NCI-H2196 treated with DMSO at 0.1 percent for 48 hours (cell line): ENCODE measurements at regions not wholly inside any gene's neighbourhood (a gene's known extent, or its start where the extent isn't known, plus 50 kb on each side); places are given as distances from the start of the nearest gene placed in this dataset.
"Not testable (repeated sequence)": the region's sequence is repeated elsewhere in the genome, so short reads cannot be mapped to it uniquely, and the experiment has no call there.

ENCODE experiments used
- DNase-seq: peaks from one replicate; lab custom pipeline; 2025; ENCODE audit not compliant: unreplicated experiment; lab: John Stamatoyannopoulos, UW

- no peak for DNase-seq
Observed at GRCh38 chr10:64374346-64374745, 853.1 kb downstream of the REEP3 start.

- DNase-seq: no peak
Observed at GRCh38 chr10:64376167-64376566, 855.0 kb downstream of the REEP3 start.

GRCh38 chr10:64379898-64380297, 858.7 kb downstream of the REEP3 start:
- no peak for DNase-seq

- DNase-seq: no peak
Observed at GRCh38 chr10:64385355-64385754, 864.2 kb downstream of the REEP3 start.

GRCh38 chr10:64394744-64395143, 873.5 kb downstream of the REEP3 start:
- no peak for DNase-seq

- no peak for DNase-seq
Observed at GRCh38 chr10:64396105-64396708, 875.0 kb downstream of the REEP3 start.

- no peak for DNase-seq
Observed at GRCh38 chr10:64397125-64397524, 875.9 kb downstream of the REEP3 start.

- DNase-seq: no peak
Observed at GRCh38 chr10:64408391-64409183, 887.4 kb downstream of the REEP3 start.

GRCh38 chr10:64409349-64409748, 888.1 kb downstream of the REEP3 start:
- no peak for DNase-seq

GRCh38 chr10:64416011-64416410, 894.8 kb downstream of the REEP3 start:
- DNase-seq: no peak

GRCh38 chr10:64419461-64419860, 898.3 kb downstream of the REEP3 start:
- no peak for DNase-seq

GRCh38 chr10:64426745-64427144, 905.5 kb downstream of the REEP3 start:
- no peak for DNase-seq

- no peak for DNase-seq
Observed at GRCh38 chr10:64430690-64431323, 909.6 kb downstream of the REEP3 start.

GRCh38 chr10:64441872-64442271, 920.7 kb downstream of the REEP3 start:
- not testable (repeated sequence) for DNase-seq

GRCh38 chr10:64444163-64444562, 923.0 kb downstream of the REEP3 start:
- no peak for DNase-seq

GRCh38 chr10:64444564-64444963, 923.4 kb downstream of the REEP3 start:
- no peak for DNase-seq

- no peak for DNase-seq
Observed at GRCh38 chr10:64449603-64450002, 928.4 kb downstream of the REEP3 start.

- no peak for DNase-seq
Observed at GRCh38 chr10:64450312-64450711, 929.1 kb downstream of the REEP3 start.

- no peak for DNase-seq
Observed at GRCh38 chr10:64454962-64455361, 933.8 kb downstream of the REEP3 start.

GRCh38 chr10:64458306-64458705, 937.1 kb downstream of the REEP3 start:
- DNase-seq: no peak

- no peak for DNase-seq
Observed at GRCh38 chr10:64463406-64463805, 942.2 kb downstream of the REEP3 start.

GRCh38 chr10:64465653-64466052, 944.5 kb downstream of the REEP3 start:
- no peak for DNase-seq
